SW480 (cell line): ENCODE measurements at regions not wholly inside any gene's neighbourhood (a gene's known extent, or its start where the extent isn't known, plus 50 kb on each side); places are given as distances from the start of the nearest gene placed in this dataset.

Source experiments
- DNase-seq: peaks from one replicate; pipeline ENCODE4 v3.0.0-alpha.2; 2016; ENCODE audit warnings: low spot score

GRCh38 chr6:14187406-14187805 lies 69.8 kb downstream of the CD83 start:
- no peak for DNase-seq

DNA sequence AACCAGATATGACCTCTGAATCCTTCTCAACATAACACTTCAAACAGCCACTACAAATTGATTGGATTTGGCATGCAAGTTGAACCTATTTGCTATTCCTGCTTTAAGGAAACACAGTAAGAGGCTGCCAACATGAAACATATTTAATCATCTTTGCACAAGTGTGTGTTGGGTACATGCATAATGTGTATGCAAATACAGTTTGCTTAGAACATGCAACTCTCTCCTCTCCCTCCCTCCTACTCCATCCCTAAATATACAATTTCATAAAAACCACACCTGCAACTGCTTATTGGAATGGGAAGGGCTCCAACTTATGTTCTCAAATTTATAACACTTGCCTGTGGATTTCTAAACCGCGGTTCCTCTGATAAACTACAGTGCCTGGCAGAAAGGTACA lies 71.5 kb downstream of the CD83 start:
- DNase-seq = no peak

DNA sequence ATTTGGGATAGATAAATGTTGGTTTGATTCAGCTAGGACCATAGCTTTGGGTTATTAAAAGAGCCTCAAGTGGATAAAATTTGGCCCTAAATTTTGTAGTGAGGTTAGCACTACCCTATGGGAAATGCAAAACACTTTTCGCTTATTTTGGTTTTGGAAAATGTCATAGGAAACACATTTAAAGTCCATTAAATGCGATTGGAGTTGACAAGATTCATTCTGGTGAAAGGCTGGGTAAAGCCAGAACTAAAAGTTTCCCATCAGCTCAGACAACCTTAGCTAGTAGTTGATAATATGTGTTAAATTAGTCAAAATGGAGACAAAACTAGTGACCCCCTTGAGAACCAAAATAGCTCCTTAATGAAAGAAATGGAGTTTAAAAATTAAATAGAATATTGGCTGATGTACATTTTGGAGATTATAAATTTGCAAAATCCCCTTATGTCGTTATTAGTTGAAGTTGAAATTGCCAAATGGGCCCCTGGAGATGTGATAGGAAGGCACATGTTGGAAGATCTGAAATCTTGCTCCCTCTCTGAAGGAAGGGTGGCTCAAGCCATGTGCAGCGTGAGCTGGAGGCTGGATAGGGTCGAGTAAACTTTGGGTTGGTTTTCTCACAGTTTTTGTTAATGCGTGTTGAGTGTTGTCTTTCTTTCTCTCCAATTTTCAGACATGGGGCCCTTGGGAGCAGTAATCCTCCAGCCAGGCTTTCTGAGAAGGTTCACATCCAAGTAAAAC lies 72.8 kb downstream of the CD83 start:
- no peak for DNase-seq

GRCh38 chr6:14190929-14191224 lies 73.3 kb downstream of the CD83 start:
- DNase-seq = no peak

- DNase-seq = no peak
Observed at GRCh38 chr6:14191761-14192160, 74.2 kb downstream of the CD83 start.

GRCh38 chr6:14192216-14192788 lies 74.7 kb downstream of the CD83 start:
- DNase-seq = no peak

DNA sequence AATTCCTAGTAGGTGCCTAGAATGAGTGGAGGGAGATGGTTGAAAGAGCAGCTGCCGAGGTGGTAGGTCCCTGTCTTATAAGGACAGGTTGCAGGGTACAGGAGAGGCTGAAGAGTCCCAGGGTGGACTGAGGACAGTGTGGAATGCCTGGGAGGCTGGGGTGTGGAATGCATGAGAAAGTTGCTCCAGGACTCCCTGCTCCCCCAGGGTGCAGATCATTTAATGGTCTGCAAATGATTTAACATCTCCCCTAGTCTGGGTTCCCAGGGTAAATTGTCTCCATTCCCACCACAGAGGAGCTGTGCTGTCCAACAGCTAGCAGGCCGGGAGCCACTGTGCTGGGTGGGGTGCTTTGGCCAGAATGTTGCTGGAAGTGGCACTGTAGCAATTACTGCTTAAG lies 76.0 kb downstream of the CD83 start:
- no peak for DNase-seq

GRCh38 chr6:14194483-14194882 lies 76.9 kb downstream of the CD83 start:
- DNase-seq = no peak

GRCh38 chr6:14194976-14195375 lies 77.4 kb downstream of the CD83 start:
- no peak for DNase-seq

- no peak for DNase-seq
Observed at GRCh38 chr6:14196026-14196425, 78.5 kb downstream of the CD83 start.

DNA sequence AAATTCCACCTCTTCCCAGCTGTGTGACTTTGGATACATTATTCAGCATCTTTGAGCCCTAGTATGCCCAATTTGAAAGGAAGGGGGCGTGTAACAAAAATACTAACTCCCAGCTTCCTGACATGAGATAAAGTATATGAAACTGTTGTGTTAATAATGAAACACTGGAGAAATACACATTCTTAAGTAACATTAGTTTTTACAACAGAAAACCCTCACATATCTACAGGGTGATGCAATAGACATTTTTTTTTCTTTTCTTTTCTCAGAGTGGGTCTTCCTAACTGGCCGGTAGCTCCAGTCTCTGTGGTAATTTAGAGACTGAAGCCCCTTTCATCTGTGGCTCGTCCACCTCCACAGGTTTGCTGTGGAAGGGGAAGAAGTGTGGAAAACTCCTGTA lies 79.5 kb downstream of the CD83 start:
- DNase-seq = no peak

GRCh38 chr6:14200047-14200446 lies 82.5 kb downstream of the CD83 start:
- DNase-seq = no peak

- no peak for DNase-seq
Observed at GRCh38 chr6:14202947-14203346, 85.4 kb downstream of the CD83 start.

- no peak for DNase-seq
Observed at GRCh38 chr6:14206391-14206790, 88.8 kb downstream of the CD83 start.

DNA sequence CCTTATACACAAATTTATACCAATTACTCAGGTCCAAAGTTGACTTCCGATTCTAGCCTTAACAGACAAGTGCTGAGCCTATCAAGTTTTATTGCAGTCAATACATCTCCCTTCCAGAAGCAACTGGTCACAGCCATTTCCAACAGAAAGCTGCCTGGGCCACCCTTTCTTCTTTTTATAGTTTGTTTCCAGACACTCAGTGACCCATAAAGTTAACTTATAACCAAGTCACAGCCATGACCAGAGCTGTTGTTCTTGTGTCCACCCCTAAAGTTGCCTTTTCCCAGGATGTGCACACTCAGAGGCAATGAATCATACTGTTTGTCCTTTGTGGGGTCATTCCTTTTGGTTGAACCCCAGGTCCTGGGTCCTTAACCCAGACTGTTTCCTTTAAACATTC lies 89.9 kb downstream of the CD83 start:
- DNase-seq = no peak

DNA sequence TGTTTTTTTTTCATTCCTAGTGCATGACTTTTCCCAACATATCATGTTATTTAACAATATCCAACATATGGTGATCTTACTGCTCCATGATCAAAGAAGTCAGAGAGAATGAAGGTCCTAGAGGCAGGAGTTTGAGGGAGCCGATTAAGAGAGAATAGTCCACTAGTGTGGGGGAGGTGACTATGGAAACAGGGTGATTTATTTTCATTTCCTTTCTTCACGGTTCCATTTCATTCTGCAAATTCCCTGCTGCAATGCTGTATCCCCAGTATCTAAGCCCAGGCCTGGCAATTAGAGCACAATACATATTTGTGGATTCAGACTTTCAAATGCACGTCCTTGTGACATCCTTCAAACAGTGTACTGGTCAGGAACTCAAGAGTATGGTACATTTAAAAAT lies 91.4 kb downstream of the CD83 start:
- DNase-seq = no peak

- DNase-seq = no peak
Observed at GRCh38 chr6:14210077-14210476, 92.5 kb downstream of the CD83 start.

GRCh38 chr6:14210663-14211561 lies 93.3 kb downstream of the CD83 start:
- peak; percentile 78 for DNase-seq

DNA sequence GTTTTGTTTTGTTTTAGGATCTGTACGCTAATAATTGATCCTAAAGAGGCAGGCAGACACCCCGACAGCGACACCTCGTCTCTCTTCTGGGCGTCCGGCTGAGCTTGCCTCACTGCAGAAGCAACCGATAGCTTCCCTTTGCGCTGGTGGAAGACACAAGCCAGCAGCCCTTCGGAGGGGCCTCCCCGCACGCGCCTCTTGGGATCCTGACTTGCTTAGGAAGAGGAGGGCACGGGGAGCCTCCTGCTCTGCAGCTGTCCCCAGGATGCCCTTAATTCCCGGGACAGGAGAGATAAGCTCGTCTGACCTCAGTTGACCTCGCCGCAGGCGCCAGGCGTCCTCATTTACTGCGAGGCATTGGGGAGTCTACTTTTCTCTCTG lies 94.0 kb downstream of the CD83 start:
- no peak for DNase-seq

GRCh38 chr6:14212020-14212419 lies 94.4 kb downstream of the CD83 start:
- DNase-seq = peak; percentile 10

GRCh38 chr6:14212632-14213031 lies 95.1 kb downstream of the CD83 start:
- DNase-seq = no peak

GRCh38 chr6:14216946-14217684 lies 99.5 kb downstream of the CD83 start:
- no peak for DNase-seq
